Activated naive CD4-positive, alpha-beta T cell treated with anti-CD3 and anti-CD28 coated beads for 36 hours (primary cell): ENCODE measurements at regions not wholly inside any gene's neighbourhood (a gene's known extent, or its start where the extent isn't known, plus 50 kb on each side); places are given as distances from the start of the nearest gene placed in this dataset.
"Not testable (repeated sequence)": the region's sequence is repeated elsewhere in the genome, so short reads cannot be mapped to it uniquely, and the experiment has no call there.

Experiments used
- CTCF ChIA-PET: fragments of 350-600 bp; sonication (Branson Sonifier 250); formaldehyde crosslinking; loops from one replicate; lab custom pipeline; 2021; ENCODE audit warnings: antibody characterized with exemption; lab: Charles Lee
- DNase-seq: peaks from one replicate; pipeline ENCODE4 v3.0.0-alpha.2; 2020
- H3K27ac Mint-ChIP-seq: one replicate; pipeline ENCODE4 v1.8.0; 2021; ENCODE audit warnings: mild to moderate bottlenecking, mixed read lengths
- H3K27me3 Mint-ChIP-seq: one replicate; pipeline ENCODE4 v1.8.0; 2021; ENCODE audit warnings: low read depth, mixed read lengths
- H3K36me3 Mint-ChIP-seq: one replicate; pipeline ENCODE4 v1.8.0; 2021; ENCODE audit warnings: low read depth, mixed read lengths
- H3K4me1 Mint-ChIP-seq: one replicate; pipeline ENCODE4 v1.8.0; 2021; ENCODE audit warnings: low read depth, mixed read lengths
- H3K4me3 Mint-ChIP-seq: one replicate; pipeline ENCODE4 v1.8.0; 2021; ENCODE audit warnings: mild to moderate bottlenecking, moderate library complexity, mixed read lengths
- H3K9me3 Mint-ChIP-seq: one replicate; pipeline ENCODE4 v1.8.0; 2021; ENCODE audit warnings: mixed read lengths
- intact Hi-C: fragments of 100-400 bp; cut with micrococcal nuclease; formaldehyde crosslinking; loops from one replicate; pipeline ENCODE4 v1.15.1; 2023

GRCh38 chr17:15867331-15867730 lies 77.6 kb upstream of the ADORA2B start:
- H3K9me3 Mint-ChIP-seq, H3K27ac Mint-ChIP-seq, H3K36me3 Mint-ChIP-seq, H3K4me3 Mint-ChIP-seq, CTCF ChIA-PET, intact Hi-C loops, H3K27me3 Mint-ChIP-seq, DNase-seq, H3K4me1 Mint-ChIP-seq: not testable (repeated sequence)

GRCh38 chr17:15869868-15870267 lies 75.1 kb upstream of the ADORA2B start:
- CTCF ChIA-PET, intact Hi-C loops, H3K27me3 Mint-ChIP-seq, DNase-seq, H3K27ac Mint-ChIP-seq, H3K36me3 Mint-ChIP-seq, H3K9me3 Mint-ChIP-seq, H3K4me1 Mint-ChIP-seq, H3K4me3 Mint-ChIP-seq: not testable (repeated sequence)

- CTCF ChIA-PET, H3K27ac Mint-ChIP-seq, H3K4me3 Mint-ChIP-seq, H3K4me1 Mint-ChIP-seq, H3K36me3 Mint-ChIP-seq, DNase-seq, H3K27me3 Mint-ChIP-seq, intact Hi-C loops, H3K9me3 Mint-ChIP-seq: not testable (repeated sequence)
These were observed 72.3 kb upstream of the ADORA2B start for GRCh38 chr17:15872677-15873076.

GRCh38 chr17:15877882-15878500 lies 66.9 kb upstream of the ADORA2B start:
- H3K4me1 Mint-ChIP-seq, H3K36me3 Mint-ChIP-seq, H3K4me3 Mint-ChIP-seq, DNase-seq, H3K27me3 Mint-ChIP-seq, H3K27ac Mint-ChIP-seq, H3K9me3 Mint-ChIP-seq, intact Hi-C loops, CTCF ChIA-PET: not testable (repeated sequence)

GRCh38 chr17:15882058-15882720 lies 62.7 kb upstream of the ADORA2B start:
- Mint-ChIP-seq H3K27ac (no peak overlapping the region), H3K9me3 (no peaks in the 10 kb centered on the region)
- CTCF ChIA-PET: no interaction called here

GRCh38 chr17:15882777-15883176 lies 62.2 kb upstream of the ADORA2B start:
- H3K4me3 Mint-ChIP-seq: no peak overlapping the region
- H3K36me3 Mint-ChIP-seq: no peaks in the 10 kb centered on the region
- no peaks in the 10 kb centered on the region for H3K9me3 Mint-ChIP-seq
- no peak overlapping the region for H3K27ac Mint-ChIP-seq
- no peak for DNase-seq
- CTCF ChIA-PET: no interaction called here
- intact Hi-C loops: no loop called here
- H3K27me3 Mint-ChIP-seq: no peaks in the 10 kb centered on the region
- peaks cover 20% of the 10 kb centered on the region for H3K4me1 Mint-ChIP-seq

More at GRCh38 chr17:15882058-15882720, 62.7 kb upstream of the ADORA2B start:
- peaks cover 18% of the 10 kb centered on the region for H3K4me1 Mint-ChIP-seq
- intact Hi-C loops: no loop called here
- H3K4me3 Mint-ChIP-seq: no peak overlapping the region
- H3K27me3 Mint-ChIP-seq: no peaks in the 10 kb centered on the region
- H3K36me3 Mint-ChIP-seq: no peaks in the 10 kb centered on the region
- DNase-seq: no peak

GRCh38 chr17:15883617-15884111 lies 61.3 kb upstream of the ADORA2B start:
- CTCF ChIA-PET: no interaction called here
- H3K9me3 Mint-ChIP-seq: no peaks in the 10 kb centered on the region
- peaks cover 20% of the 10 kb centered on the region for H3K4me1 Mint-ChIP-seq
- intact Hi-C loops: no loop called here
- H3K27ac Mint-ChIP-seq: no peak overlapping the region
- H3K4me3 Mint-ChIP-seq: no peak overlapping the region
- H3K36me3 Mint-ChIP-seq: no peaks in the 10 kb centered on the region
- no peaks in the 10 kb centered on the region for H3K27me3 Mint-ChIP-seq
- no peak for DNase-seq

- Mint-ChIP-seq H3K27me3 (no peaks in the 10 kb centered on the region), H3K4me1 (peaks cover 20% of the 10 kb centered on the region), H3K36me3 (no peaks in the 10 kb centered on the region)
These were observed 60.2 kb upstream of the ADORA2B start for GRCh38 chr17:15884731-15885130.

GRCh38 chr17:15885770-15886169 lies 59.2 kb upstream of the ADORA2B start:
- Mint-ChIP-seq H3K4me3 (no peak overlapping the region), H3K36me3 (no peaks in the 10 kb centered on the region), H3K27ac (no peak overlapping the region), H3K27me3 (no peaks in the 10 kb centered on the region), H3K9me3 (no peaks in the 10 kb centered on the region), H3K4me1 (peaks cover 20% of the 10 kb centered on the region)
- intact Hi-C loops: no loop called here
- no peak for DNase-seq
- CTCF ChIA-PET: no interaction called here

More at GRCh38 chr17:15884731-15885130, 60.2 kb upstream of the ADORA2B start:
- intact Hi-C loops: no loop called here
- no peak overlapping the region for H3K4me3 Mint-ChIP-seq
- no peaks in the 10 kb centered on the region for H3K9me3 Mint-ChIP-seq
- no peak overlapping the region for H3K27ac Mint-ChIP-seq
- no peak for DNase-seq
- CTCF ChIA-PET: no interaction called here

- Mint-ChIP-seq H3K27me3 (no peaks in the 10 kb centered on the region), H3K4me3 (no peak overlapping the region), H3K27ac (no peak overlapping the region), H3K9me3 (no peaks in the 10 kb centered on the region), H3K4me1 (peaks cover 20% of the 10 kb centered on the region), H3K36me3 (no peaks in the 10 kb centered on the region)
- no peak for DNase-seq
- intact Hi-C loops: no loop called here
- CTCF ChIA-PET: no interaction called here
These were observed 58.7 kb upstream of the ADORA2B start for GRCh38 chr17:15886221-15886620.

- no peak overlapping the region for H3K4me3 Mint-ChIP-seq
- no peaks in the 10 kb centered on the region for H3K27me3 Mint-ChIP-seq
- DNase-seq: peak; percentile 21
- CTCF ChIA-PET: no interaction called here
- no peaks in the 10 kb centered on the region for H3K9me3 Mint-ChIP-seq
- no peaks in the 10 kb centered on the region for H3K36me3 Mint-ChIP-seq
- peaks cover 20% of the 10 kb centered on the region for H3K4me1 Mint-ChIP-seq
- intact Hi-C loops: no loop called here
- no peak overlapping the region for H3K27ac Mint-ChIP-seq
These were observed 58.1 kb upstream of the ADORA2B start for GRCh38 chr17:15886804-15887203.

GRCh38 chr17:15888436-15888835 lies 56.5 kb upstream of the ADORA2B start:
- no peaks in the 10 kb centered on the region for H3K27me3 Mint-ChIP-seq
- intact Hi-C loops: no loop called here
- CTCF ChIA-PET: interaction anchor here (0.6 kb wide), 1 partner anchor 634 kb away, joined by 4 read pairs; no protein-coding TSS in a partner anchor

More at GRCh38 chr17:15888436-15888835, 56.5 kb upstream of the ADORA2B start:
- no peak for DNase-seq
- H3K36me3 Mint-ChIP-seq: no peaks in the 10 kb centered on the region
- peaks cover 20% of the 10 kb centered on the region for H3K4me1 Mint-ChIP-seq
- no peak overlapping the region for H3K4me3 Mint-ChIP-seq
- H3K27ac Mint-ChIP-seq: no peak overlapping the region
- H3K9me3 Mint-ChIP-seq: no peaks in the 10 kb centered on the region
